HG02763 (cell line): ENCODE measurements at regions not wholly inside any gene's neighbourhood (a gene's known extent, or its start where the extent isn't known, plus 50 kb on each side); places are given as distances from the start of the nearest gene placed in this dataset.
"Not testable (repeated sequence)": the region's sequence is repeated elsewhere in the genome, so short reads cannot be mapped to it uniquely, and the experiment has no call there.

Experiments
- ATAC-seq: cut with Tn5 transposase; IDR thresholded peaks from one replicate; pipeline ENCODE4 v1.9.1; 2021; ENCODE audit warnings: mild to moderate bottlenecking, moderate library complexity; ENCODE audit not compliant: unreplicated experiment

- ATAC-seq, result no peak
Measured at GRCh38 chr10:8334631-8335030, 280.1 kb downstream of the GATA3 start.

DNA sequence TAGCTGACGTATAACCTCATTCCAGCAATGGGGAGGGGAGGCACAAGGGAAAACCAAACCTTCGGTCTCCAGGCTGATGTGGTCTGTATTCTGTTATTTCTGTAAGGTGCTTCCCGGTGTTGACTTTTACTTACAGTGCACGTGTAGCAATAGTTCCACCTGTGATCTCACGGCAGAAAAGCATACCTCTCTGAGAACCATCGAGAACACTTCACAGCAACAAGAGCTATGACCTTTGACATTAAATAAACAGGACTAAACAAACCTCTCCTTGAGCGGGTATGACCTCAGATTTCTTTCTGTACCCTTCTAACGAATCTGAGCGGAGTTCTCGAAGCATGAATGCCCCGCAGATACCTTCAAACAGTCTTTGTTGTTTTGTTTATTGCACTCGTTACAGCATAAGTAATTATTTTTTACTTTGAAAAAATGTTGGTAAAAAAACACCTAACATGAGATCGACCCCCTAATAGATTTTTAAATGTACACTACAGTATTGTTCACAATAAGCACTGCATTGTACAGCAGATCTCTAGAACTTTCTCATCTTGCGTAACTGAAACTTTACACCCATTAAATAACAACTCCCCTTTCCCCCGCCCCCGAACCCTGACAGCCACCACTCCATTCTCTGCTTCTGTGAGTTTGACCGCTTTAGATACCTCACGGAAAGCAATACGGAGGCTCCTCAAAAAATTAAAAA lies 282.3 kb downstream of the GATA3 start:
- no peak for ATAC-seq

GRCh38 chr10:8337332-8337651 lies 282.8 kb downstream of the GATA3 start:
- no peak for ATAC-seq

GRCh38 chr10:8338177-8338766 lies 283.8 kb downstream of the GATA3 start:
- no peak for ATAC-seq

DNA sequence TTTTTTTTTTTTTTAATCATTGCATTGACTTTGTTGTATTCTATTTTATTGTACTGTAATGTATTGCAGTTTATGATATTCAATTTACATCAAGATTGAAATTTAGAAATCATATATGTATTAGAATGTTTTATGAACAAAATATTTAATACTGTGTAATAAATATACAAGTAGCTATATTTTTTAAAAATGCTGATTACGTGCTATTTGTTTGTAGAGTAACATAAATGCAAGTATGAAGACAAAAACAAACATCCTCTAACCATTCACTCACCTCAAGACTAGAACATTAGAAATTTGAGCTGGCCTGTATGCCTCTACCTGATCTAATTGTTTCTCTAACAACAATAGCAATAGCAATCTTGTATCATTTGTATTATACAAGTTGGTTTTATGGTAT lies 290.3 kb downstream of the GATA3 start:
- ATAC-seq, result no peak

GRCh38 chr10:8346861-8347260 lies 292.4 kb downstream of the GATA3 start:
- ATAC-seq, result no peak

DNA sequence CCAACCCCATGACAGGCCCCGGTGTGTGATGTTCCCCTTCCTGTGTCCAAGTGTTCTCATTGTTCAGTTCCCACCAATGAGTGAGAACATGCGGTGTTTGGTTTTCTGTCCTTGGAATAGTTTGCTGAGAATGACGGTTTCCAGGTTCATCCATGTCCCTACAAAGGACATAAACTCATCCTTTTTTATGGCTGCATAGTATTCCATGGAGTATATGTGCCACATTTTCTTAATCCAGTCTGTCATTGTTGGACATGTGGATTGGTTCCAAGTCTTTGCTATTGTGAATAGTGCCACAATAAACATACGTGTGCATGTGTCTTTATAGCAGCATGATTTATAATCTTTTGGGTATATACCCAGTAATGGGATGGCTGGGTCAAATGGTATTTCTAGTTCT lies 293.1 kb downstream of the GATA3 start:
- not testable (repeated sequence) for ATAC-seq

GRCh38 chr10:8349610-8350249 lies 295.2 kb downstream of the GATA3 start:
- no peak for ATAC-seq

DNA sequence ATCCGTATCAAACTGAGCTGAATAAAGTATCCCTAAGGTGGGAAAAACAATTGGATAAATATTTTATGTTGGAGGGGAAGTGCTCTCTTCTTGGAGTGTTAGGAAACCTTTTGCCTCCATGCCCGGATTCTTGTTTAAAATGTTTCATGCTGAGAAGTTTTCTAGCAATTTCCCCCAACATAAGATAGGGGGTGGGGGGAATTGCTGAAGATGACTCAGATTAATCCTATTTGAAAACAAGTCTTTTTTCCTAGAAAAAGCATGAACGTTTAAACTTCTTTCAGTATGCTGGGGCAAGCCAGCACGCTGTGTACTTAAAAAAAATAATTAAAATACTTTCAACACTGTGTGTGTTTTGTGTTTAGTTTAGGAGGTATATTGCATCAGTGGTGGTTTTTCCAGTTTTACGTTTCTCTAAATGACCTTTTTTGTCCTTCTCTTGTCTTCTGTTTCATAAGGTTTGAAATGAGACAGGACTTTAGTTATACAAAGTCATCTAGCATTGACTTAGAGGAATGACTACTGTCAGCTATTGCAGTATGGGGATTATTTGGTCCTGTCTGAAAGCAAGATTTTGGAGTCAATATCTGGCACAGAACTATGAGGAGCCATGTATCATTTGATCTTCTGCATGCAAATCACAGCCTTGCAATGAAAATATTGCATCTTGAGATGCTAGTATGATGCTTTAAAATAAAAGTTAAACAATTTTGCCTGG lies 295.9 kb downstream of the GATA3 start:
- no peak for ATAC-seq

DNA sequence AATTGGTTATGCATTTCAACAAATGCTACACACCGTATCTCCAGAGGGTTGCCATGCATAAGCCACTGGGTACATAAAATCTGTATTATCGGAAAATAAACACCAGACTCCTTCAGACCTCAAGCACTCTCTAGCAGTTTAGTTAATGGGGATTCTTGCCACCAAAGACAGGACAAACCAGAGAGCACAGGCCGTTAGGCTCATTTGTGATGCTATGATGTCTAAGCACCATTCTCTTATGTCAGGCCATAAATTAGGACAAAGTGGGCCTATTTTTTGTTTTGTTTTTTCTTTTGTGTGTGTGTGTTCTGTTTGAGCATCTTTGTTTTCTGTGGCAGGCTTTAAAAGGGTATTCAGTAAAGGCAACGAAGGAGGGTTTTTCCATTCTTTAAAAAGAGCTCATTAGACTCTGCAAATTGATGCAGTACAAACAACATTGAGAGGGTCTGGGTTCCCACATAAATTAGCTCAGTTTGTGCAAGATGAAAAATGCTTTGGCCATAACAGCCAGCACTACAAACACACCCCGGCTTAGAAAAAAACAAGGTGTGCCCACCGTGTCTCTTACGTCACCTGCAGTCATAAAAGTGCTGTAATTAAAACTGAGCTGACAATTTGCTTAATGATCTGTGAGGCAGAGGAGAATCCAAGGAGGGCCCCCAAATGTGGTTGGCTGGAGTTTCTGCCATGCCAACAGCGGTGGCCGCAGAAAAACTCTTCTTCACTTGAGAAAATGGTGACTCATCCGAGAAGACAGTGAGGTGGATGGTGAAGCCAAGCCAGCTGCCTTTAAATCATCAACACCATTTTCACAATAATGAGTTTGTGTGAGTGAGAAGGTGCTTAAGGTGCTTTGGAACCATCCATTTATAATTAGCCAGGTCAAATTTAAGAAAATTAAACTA lies 297.9 kb downstream of the GATA3 start:
- no peak for ATAC-seq

DNA sequence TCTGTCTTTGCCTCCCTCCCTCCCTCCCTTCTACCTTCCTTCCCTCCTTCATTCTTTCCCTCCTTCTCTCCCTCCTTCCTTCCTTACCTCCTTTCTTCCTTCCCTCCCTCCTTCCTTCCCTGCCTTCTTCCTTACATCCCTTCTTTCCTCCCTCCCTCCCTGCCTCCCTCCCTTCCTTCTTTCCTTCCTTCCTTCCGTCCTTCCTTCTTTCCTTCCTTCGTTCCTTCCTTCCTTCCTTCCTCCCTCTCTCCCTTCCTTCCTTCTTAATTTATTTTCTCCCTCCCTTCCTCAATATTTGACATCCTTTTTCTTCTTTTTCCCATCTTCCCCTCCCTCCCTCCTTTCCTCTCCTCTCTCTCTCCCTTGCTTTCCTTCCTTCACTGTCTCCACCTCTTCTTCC lies 301.8 kb downstream of the GATA3 start:
- ATAC-seq, result no peak

GRCh38 chr10:8359467-8359866 lies 305.0 kb downstream of the GATA3 start:
- ATAC-seq, result no peak

DNA sequence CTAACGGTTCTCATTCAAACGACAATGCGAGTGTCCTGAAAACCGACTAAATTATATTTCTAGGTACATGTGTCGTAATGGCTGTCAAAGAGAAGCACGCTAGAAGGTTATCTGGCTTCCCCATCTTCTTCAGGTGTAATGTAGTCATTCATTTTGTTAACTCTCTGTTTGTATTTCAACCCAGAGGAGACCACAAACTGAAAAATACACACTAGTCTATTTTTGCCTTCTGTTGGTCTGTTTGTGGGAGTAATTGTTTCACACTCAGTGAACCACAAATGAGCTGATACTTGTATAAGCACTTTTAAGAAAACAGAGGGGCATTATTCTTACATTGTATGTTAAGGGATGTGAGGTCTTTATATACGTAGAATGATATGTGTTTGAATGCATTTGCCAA lies 305.9 kb downstream of the GATA3 start:
- no peak for ATAC-seq

DNA sequence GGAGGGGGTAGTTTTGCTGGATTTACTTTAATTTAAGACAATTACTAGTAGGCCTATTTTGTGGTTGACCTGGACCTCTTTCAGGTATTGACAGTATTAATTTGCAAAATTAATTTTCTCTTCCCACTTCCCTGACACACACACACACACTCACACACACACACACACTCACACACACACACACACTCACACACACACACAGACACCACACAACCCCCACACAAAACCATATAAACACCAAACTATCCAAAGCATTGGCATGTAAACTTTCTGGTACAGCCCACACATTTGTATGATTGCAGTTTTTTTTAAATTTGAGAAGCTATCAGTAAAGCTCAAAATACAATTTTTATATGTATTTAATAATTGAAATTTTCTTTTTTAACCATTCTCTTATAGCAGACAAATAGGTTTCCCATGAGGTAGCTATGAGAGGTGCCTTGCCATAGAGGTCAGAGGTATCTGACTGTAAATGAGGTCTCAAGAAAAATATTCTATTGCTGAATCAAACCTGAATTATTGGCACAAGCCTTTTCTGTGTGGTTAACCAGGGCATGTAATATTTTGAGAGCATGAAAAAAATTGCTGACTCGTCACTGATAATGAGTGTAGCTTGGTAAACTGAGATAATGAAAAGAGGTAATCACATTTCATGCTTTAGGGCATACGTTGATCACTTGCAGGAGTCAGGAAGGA lies 306.5 kb downstream of the GATA3 start:
- ATAC-seq, result no peak

DNA sequence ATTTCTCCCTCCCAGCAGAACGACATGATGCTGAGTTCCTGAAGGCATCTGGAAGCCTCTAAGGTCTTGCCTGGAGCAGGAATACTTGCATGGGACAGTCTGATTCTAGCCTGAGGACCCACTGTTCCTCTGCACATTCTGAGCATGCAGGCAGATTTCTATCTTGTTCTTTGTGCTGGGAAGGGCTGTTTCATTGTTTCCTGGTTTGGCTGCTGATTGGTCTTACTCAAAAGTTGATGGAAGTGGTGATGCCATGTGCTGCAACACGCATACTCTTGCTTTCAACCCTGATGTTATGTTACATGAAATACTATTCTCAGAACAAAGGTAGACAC lies 307.0 kb downstream of the GATA3 start:
- no peak for ATAC-seq

DNA sequence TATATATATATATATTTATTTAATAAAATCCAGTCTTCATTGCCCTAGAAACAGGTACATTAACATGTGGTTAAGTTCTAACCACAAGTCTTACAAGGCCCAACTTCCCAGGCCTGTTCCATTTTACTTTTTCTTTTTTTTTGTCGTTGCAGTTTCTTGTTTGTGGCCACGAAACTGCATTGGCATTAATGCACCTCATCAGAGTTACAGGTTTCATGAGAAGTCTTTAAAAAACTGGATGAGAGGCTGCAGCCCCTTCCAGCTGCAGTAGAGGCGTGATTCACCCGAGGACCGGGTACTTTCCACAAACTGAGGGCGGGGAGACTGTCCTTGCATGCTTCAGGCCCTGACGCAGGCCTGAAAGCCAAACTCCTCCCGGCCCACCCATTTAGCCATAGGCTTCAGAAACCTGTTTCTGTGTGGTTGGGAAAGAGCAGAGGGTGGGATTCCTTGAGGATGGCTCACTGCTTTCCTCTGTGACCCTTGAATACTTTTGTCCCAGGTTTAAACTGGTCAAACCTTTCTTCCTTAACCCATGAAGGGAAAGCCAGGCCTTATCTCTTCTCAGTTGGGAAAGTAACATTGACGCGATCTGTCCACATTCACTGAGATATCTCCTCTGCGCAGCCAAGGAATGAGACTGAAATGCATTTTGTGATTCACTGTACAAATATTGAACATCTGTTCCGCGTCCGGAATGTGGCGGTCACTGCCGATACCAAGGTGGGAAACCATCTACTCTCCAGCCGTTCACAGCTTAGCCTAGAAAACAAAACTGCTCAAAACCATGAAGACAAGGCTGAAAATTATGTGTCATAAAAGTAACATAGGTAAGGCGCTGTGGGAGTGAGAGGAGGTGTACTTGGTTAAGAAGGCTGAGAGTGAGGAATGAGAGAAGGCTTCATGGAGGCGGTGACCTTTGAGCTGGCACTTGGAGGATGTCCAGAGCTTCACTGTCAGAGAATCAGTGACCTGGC lies 311.7 kb downstream of the GATA3 start:
- no peak for ATAC-seq

DNA sequence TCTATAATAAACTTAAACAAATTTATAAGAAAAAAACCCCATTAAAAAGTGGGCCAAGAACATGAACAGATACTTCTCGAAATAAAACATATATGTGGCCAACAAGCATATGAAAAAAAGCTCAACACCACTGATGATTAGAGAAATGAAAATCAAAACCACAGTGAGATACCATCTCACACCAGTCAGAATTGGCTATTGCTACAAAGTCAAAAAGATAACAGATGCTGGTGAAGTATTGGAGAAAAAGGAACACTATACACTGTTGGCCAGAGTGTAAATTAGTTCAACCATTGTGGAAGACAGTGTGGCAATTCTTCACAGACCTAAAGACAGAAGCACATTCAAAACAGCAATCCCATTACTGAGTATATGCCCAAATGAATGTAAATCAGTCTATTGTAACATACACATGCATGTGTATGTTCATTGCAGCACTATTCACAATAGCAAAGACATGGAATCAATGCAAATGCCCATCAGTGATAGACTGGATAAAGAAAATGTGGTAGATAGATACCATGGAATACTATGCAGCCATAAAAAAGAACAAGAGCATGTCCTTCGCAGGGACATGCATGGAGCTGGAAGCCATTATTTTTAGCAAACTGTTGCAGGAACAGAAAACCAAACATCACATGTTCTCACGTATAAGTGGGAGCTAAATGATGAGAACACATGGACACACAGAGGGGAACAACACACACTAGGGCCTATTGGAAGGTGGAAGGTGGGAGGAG lies 313.4 kb downstream of the GATA3 start:
- ATAC-seq, result not testable (repeated sequence)

DNA sequence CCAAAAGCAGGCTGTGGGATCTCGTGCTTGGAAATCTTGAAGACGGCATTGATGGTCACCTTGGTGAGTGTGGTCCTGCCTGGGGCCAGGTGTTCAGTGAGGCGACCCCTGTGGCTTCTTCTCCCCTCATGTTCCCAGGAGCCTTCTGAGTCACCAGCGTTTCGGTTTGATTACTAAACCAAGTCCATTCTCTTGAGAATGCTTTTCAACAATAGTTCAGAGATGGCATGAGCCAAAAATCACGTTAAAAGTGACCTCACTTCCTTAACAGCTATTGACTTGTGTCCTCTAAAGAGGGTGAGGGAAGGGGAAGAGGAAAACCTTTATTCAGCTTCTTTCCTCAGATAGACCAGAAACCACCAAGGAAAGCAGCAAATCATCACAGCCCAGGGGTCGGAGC lies 315.2 kb downstream of the GATA3 start:
- ATAC-seq, result peak; percentile 56

- no peak for ATAC-seq
Measured at GRCh38 chr10:8374334-8374733, 319.8 kb downstream of the GATA3 start.
